Stimulated activated CD4-positive, alpha-beta T cell treated with anti-CD3 and anti-CD28 coated beads, Interleukin-15, amount 100 ng/mL, for 24 hours (primary cell): ENCODE measurements at regions not wholly inside any gene's neighbourhood (a gene's known extent, or its start where the extent isn't known, plus 50 kb on each side); places are given as distances from the start of the nearest gene placed in this dataset.
"Not testable (repeated sequence)": the region's sequence is repeated elsewhere in the genome, so short reads cannot be mapped to it uniquely, and the experiment has no call there.

Experiments
- DNase-seq: peaks from one replicate; pipeline ENCODE4 v3.0.0-alpha.2; 2020

- DNase-seq, result no peak
Observed at GRCh38 chrY:26638063-26638462, 1016.1 kb downstream of the CDY1 start.

- DNase-seq, result not testable (repeated sequence)
Observed at GRCh38 chrY:26645856-26646255, 1023.9 kb downstream of the CDY1 start.

- DNase-seq, result not testable (repeated sequence)
Observed at GRCh38 chrY:26648240-26648639, 1026.3 kb downstream of the CDY1 start.

GRCh38 chrY:26664245-26664644 lies 1042.3 kb downstream of the CDY1 start:
- not testable (repeated sequence) for DNase-seq

- not testable (repeated sequence) for DNase-seq
Observed at GRCh38 chrY:26666691-26667090, 1044.8 kb downstream of the CDY1 start.

GRCh38 chrY:26669243-26669642 lies 1047.3 kb downstream of the CDY1 start:
- DNase-seq, result not testable (repeated sequence)

GRCh38 chrY:26670360-26670871 lies 1048.5 kb downstream of the CDY1 start:
- DNase-seq, result peak; percentile 10

GRCh38 chrY:26670881-26671879 lies 1049.3 kb downstream of the CDY1 start:
- peak; percentile 18 for DNase-seq
